Gastrocnemius medialis (tissue), 4 donors: ENCODE measurements at regions not wholly inside any gene's neighbourhood (a gene's known extent, or its start where the extent isn't known, plus 50 kb on each side); places are given as distances from the start of the nearest gene placed in this dataset.

Source experiments
- POLR2A ChIP-seq, 2 donors: fragments of 450-650 bp; IDR thresholded peaks; one replicate each; pipeline ENCODE4 v1.6.1; 2017; ENCODE audit warnings: antibody characterized with exemption in 2 of 2, mild to moderate bottlenecking in 2 of 2, moderate library complexity in 2 of 2
- TF ChIP-seq, protein P1 (sequence below), 5 experiments: fragments of 450-650 bp in 3 of 5; fragments of 200-600 bp in 2 of 5; sonication (generic) in 2 of 5; IDR thresholded peaks in 4 of 5; conservative IDR thresholded peaks in 1 of 5; 1 replicate in 4 of 5; 2 replicates in 1 of 5; pipeline ENCODE4 v1.5.1; 2016 to 2019; ENCODE audit warnings: antibody characterized with exemption in 5 of 5, mild to moderate bottlenecking in 3 of 5, moderate library complexity in 3 of 5

DNA sequence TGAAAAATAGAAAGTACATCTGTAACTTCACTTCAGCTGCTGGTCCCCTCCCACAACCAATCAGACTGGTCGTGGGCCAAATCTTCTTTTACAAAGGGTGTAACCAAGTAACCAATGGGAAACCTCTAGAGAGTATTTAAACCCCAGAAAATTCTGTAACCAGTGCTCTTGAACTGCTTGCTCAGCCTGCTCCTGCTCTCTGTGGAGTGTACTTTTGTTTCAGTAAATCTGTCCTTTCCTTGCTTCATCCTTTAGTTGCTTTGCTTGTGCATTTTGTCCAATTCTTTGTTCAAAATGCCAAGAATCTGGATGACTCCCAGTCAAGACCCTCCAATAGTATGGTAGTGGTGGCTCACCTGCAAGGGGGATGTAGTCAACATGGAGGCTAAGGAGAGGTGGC, 489.1 kb downstream of the FUT8 start:
- TF ChIP-seq, protein P1, sequence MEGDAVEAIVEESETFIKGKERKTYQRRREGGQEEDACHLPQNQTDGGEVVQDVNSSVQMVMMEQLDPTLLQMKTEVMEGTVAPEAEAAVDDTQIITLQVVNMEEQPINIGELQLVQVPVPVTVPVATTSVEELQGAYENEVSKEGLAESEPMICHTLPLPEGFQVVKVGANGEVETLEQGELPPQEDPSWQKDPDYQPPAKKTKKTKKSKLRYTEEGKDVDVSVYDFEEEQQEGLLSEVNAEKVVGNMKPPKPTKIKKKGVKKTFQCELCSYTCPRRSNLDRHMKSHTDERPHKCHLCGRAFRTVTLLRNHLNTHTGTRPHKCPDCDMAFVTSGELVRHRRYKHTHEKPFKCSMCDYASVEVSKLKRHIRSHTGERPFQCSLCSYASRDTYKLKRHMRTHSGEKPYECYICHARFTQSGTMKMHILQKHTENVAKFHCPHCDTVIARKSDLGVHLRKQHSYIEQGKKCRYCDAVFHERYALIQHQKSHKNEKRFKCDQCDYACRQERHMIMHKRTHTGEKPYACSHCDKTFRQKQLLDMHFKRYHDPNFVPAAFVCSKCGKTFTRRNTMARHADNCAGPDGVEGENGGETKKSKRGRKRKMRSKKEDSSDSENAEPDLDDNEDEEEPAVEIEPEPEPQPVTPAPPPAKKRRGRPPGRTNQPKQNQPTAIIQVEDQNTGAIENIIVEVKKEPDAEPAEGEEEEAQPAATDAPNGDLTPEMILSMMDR (IDR thresholded peaks at IDR 0.05 in 4 of 5, conservative IDR thresholded peaks at IDR 0.05 in 1 of 5) = no peak
- no peak for TF ChIP-seq POLR2A (IDR thresholded peaks at IDR 0.05)
